HPDE6-E6E7 (cell line): ENCODE measurements at regions not wholly inside any gene's neighbourhood (a gene's known extent, or its start where the extent isn't known, plus 50 kb on each side); places are given as distances from the start of the nearest gene placed in this dataset.
"Not testable (repeated sequence)": the region's sequence is repeated elsewhere in the genome, so short reads cannot be mapped to it uniquely, and the experiment has no call there.

Source experiments
- DNase-seq: peaks from one replicate; pipeline ENCODE4 v3.0.0; 2011; ENCODE audit warnings: missing footprints; ENCODE audit errors: extremely low spot score

- DNase-seq, result no peak
Measured at GRCh38 chr2:58798676-58799208, 557.6 kb upstream of the FANCL start.

DNA sequence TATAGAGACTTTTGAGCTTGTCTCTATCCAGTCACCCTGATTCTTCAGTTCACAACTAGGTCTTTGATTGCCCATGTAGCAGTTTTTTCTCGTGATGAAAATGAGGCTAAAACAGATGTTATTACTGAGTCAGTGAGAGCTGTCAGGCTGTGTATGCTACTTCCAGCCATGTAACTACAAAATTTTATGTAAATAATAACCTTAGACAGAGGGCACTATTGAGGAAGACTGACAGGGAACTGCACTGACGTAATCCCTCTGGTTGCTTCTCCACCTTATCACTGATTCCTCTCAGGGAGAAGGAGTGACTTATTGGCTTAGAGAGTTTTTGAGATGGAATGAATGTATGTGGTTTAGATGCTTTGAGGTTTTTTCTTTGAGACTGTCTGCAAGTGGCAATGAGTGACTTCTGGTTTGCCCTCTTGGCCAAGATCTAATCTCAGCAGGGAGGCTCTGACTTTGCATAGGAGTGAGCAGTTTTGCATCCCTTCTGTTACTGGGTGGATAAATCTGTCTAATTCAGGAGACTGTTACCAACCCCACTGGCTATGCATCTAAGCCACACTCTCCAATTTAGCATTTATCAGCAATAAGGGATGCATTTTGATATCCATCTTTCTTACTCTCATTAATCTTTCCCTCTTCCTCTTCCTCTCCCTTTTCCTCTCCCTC lies 555.2 kb upstream of the FANCL start:
- no peak for DNase-seq

GRCh38 chr2:58794916-58795315 lies 553.8 kb upstream of the FANCL start:
- no peak for DNase-seq

DNA sequence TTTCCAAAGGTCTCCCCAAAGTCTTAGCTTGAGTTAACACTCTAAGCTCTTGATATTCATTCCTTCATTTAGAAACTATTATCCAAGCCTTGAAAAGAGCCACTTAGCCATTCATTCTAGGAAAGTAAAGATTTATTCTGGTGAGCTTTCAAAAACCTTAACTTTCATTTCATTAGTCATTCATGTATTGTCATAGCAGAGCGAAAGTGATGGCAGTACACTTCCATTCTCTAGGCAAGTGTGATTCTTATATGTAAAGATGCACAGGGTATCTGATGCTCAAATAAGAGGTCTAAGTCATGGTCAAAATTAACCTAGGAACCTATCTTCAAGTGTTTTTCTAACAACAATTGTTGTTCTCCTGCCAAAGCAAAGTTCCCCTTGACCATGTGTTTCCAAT lies 553.0 kb upstream of the FANCL start:
- no peak for DNase-seq

GRCh38 chr2:58788402-58788801 lies 547.3 kb upstream of the FANCL start:
- DNase-seq, result no peak

GRCh38 chr2:58770846-58771245 lies 529.7 kb upstream of the FANCL start:
- no peak for DNase-seq

- no peak for DNase-seq
Measured at GRCh38 chr2:58769864-58770234, 528.7 kb upstream of the FANCL start.

GRCh38 chr2:58769111-58769863 lies 528.2 kb upstream of the FANCL start:
- no peak for DNase-seq

- no peak for DNase-seq
Measured at GRCh38 chr2:58768715-58769080, 527.6 kb upstream of the FANCL start.

DNA sequence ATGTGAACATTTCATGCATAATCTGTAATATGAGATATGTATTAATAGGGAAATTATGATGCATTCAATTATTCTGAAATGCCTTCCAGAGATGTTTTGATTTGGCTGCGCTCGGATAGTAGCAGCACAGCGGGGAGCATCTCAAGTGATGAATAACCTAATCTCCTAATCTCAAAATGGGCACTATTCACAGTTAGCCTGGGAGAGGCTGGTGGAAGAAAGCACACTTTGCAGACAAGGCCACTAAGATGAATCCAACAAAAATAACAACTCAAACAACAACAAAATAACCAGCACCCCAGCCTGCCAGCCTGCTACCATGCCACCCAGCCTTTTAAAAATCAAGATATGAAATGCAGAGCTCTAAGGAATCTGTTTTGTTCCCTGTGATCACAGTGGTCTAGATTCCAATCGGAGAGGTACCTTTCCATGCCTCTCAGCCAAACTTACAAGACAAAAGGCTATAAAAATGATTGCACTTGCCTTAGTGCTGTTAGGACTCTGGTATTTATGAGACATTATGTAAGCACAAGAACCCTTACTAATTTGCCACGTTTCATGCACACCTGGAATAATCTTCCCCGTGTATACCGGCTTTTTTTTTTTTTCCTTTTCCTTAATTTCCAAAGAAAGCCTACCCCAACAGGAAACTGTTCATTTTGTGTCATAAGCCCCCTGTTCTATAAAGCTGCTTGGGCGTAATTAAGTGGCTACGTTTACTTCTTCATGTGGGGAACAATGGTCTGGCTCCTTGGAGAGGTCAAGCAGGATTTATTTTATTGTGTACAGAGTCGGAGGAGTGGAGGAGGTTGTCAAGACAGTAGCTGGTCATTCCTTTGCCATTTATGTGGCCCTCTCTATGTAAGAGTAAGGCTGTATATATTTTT lies 526.9 kb upstream of the FANCL start:
- DNase-seq, result no peak

DNA sequence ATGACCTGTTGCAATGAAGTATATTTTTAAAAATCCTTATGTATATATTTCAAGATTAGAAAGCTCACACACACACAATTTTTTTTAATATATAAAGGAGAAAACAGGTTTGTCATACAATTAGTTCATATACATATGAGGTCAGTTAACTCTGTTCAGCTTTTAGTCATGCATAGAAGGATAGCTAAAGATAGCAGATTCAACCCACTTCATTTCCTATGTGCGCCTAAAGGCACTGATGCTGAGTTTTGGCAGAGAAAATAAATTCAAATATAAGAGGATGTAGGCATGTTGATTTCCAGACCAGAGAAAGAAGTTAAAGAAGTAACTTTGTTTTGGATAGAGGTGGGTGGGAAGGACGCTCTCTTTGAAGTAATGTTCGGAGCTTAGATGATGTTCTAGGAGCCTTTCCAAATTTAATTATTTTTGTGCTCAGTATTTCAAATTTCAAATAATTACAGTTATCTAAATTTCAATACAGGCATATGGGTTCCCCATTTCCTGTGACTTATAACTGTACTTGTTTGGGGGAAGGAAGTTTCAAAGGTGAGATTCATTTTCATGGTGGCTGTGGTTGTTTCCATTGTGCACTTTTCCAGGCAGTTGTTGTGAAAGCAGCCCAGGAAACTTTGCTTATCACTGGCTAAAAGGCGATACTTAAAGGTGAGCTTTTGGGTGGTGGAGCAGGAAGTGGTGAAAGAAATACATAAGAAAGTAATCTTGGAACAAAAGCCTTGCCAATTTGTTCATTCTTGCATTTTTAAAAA lies 523.4 kb upstream of the FANCL start:
- no peak for DNase-seq

DNA sequence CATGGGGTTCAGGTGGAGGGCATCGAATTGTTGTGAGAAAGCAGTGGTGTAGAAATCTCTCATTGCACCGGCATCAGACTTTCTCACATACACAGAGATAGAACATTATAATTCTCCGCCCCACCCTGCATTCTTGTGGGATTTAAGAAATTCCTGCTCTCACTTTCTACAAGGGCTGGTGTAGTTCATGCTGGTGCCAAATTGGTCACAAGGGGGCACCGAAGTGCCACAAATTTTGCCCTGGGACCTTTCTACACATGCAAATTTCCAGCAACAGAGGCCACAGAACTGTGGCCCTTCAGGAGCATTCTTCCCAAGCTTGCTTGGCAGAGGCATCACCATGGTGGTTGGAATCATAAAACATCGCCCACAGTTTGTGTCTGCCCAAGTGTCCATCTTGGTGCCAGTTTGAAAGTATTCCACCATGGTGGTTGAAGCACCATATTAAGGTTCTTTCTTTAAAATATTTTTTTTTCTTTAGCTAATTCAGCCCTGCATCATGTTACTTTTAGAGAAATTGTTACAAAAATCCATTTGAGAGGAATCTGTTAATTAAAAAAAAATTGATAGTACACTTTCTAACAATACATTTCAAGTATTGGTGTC lies 521.2 kb upstream of the FANCL start:
- peak; percentile 21 for DNase-seq

DNA sequence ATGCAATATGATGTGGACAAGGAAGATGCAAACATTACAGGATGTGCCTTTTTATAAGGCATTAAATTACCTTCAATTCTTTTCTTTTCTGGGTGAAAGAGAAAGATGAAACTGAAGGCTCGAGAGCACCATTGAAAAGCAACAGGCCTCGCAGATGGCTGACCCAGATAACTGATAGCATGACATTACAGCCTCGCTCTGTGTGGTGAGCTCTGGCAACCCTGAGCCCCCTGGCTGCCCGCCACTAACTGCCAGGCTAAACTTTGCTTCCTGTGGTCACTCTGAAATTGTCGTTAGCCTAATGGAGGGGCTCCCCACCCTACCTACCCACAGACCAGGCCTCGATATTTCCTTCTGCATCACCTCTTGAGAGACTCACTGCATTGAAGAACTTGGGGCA lies 516.8 kb upstream of the FANCL start:
- no peak for DNase-seq

DNA sequence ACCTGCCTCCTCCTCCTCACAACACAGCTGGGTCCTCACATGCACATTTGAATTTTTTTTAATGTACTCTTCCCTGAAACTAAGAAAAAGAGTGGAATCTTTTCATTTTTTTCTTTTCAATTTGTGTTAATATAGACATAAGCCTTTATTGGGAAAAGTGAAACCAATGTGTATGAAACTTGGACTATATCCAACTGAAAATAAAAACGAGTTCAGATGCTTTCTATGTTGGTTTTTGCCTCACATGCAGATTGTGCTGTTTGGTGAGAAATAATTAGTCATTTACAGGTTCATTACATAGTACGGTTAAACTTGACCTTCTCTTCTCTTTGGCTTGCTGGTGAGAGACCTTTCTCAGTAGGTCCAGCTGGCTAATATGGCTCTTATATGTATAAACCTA lies 515.2 kb upstream of the FANCL start:
- no peak for DNase-seq

DNA sequence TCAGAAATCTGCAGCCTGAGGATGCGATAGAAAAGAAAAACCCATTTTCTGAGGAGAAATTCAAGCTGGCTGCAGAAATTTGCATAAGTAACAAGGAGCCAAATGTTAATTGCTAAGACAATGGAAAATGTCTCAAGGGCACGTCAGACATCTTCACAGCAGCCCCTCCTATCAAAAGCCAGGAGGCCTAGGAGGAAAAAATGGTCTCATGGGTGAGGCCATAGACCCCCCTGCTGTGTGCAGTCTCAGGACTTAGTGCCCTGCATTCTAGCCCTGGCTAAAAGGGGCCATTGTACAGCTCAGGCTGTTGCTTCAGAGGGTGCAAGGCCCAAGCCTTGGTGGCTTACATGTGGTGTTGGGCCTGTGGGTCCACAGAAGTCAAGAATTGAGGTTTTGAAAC lies 511.4 kb upstream of the FANCL start:
- DNase-seq, result not testable (repeated sequence)

DNA sequence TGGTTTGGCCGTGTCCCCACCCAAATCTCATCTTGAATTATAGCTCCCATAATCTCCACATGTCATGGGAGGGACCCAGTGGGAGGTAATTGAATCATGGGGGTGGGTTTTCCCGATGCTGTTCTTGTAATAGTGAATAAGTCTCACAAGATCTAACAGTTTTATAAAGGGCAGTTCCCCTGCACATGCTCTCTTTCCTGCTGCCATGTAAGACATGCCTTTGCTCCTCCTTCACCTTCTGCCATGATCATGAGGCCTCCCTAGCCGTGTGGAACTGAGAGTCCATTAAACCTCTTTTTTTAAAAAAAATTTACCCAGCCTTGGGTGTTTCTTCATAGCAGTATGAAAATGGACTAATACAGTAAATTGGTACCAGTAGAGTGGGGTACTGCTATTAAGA lies 510.6 kb upstream of the FANCL start:
- not testable (repeated sequence) for DNase-seq

DNA sequence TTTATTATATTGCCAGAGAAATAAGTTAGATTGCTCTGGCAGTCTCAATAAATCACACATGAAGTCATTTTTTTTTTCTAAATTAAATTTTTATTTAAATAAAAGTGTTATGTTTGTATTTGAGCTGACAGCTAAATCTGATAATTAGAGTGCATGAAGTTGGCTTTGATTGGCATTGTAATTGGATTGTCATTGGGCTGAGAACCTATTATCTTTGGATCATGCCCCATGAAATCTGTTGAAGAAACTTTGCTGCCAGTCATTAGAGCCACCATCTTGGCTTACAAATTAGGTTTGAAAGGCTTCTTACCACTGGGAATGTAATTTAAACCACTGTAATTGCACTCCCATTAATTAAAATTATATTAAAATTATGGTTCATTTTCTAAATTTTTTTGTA lies 507.9 kb upstream of the FANCL start:
- DNase-seq, result no peak

GRCh38 chr2:58745334-58745733 lies 504.2 kb upstream of the FANCL start:
- not testable (repeated sequence) for DNase-seq

DNA sequence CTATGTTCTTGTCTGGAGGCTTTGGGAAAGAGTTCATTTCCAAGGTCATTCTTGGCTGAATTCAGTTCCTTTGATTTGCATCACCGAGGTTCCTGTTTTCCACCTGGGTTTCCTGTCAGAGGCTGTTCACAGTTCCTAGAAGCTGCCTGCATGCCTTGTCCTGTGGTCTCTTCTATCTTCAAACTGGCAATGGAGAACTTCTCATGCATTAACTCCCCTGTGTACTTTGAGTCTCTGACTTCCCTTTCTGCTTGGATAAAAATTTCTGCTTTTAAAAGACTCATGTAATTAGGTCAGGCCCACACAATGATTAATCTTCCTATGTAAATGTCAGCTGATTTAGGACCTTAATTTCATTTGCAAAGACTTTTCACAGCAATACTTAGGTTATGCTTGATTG lies 499.3 kb upstream of the FANCL start:
- DNase-seq, result no peak

GRCh38 chr2:58739033-58739432 lies 497.9 kb upstream of the FANCL start:
- DNase-seq, result peak; percentile 27

GRCh38 chr2:58734365-58734764 lies 493.2 kb upstream of the FANCL start:
- DNase-seq, result peak; percentile 47
